PFSK-1 (cell line): ENCODE measurements at regions not wholly inside any gene's neighbourhood (a gene's known extent, or its start where the extent isn't known, plus 50 kb on each side); places are given as distances from the start of the nearest gene placed in this dataset.

Source experiments
- FOXP2 ChIP-seq: optimal IDR thresholded peaks from 2 replicates; pipeline ENCODE3; 2011; ENCODE audit warnings: borderline replicate concordance, control low read depth, inconsistent platforms; ENCODE audit not compliant: insufficient read depth; ENCODE audit errors: extremely low read length, extremely low read depth
- POLR2AphosphoS5 ChIP-seq: IDR thresholded peaks from 2 replicates; pipeline ENCODE4 v1.6.1; 2012; ENCODE audit warnings: low read depth, mild to moderate bottlenecking, control low read depth, low read length, moderate library complexity
- REST ChIP-seq, 2 experiments: IDR thresholded peaks; 2 replicates each; pipeline versions ENCODE4 v1.6.1 to v1.8.0; 2011 to 2012; ENCODE audit warnings: low read depth in 2 of 2, low read length in 2 of 2, control low read depth in 1 of 2, inconsistent platforms in 1 of 2, mild to moderate bottlenecking in 1 of 2, moderate library complexity in 1 of 2; ENCODE audit not compliant: insufficient read depth in 1 of 2
- SIN3A ChIP-seq: IDR thresholded peaks from 2 replicates; pipeline ENCODE4 v1.6.1; 2012; ENCODE audit warnings: mild to moderate bottlenecking, low read length, moderate library complexity, borderline replicate concordance; ENCODE audit not compliant: insufficient read depth
- TAF1 ChIP-seq: IDR thresholded peaks from 2 replicates; pipeline ENCODE4 v1.6.1; 2012; ENCODE audit warnings: low read length, control low read depth, borderline replicate concordance; ENCODE audit not compliant: insufficient read depth

- no peak for TF ChIP-seq POLR2AphosphoS5
- TF ChIP-seq TAF1 = no peak
- TF ChIP-seq FOXP2 = no peak
- TF ChIP-seq SIN3A = no peak
- TF ChIP-seq REST (IDR thresholded peaks at IDR 0.05; ENCODE audit: insufficient read depth in 1 of 2, low read depth in 2 of 2, low read length in 2 of 2) = no peak
These were observed 448.5 kb upstream of the RPS6KA3 start for GRCh38 chrX:20715176-20715575.

- TF ChIP-seq SIN3A (no peak), TAF1 (no peak), REST (IDR thresholded peaks at IDR 0.05; ENCODE audit: insufficient read depth in 1 of 2, low read depth in 2 of 2, low read length in 2 of 2) (no peak), FOXP2 (no peak), POLR2AphosphoS5 (no peak)
These were observed 446.1 kb upstream of the RPS6KA3 start for GRCh38 chrX:20712811-20713210.

GRCh38 chrX:20711366-20711765 is 444.7 kb upstream of the RPS6KA3 start:
- TF ChIP-seq SIN3A = no peak
- TF ChIP-seq FOXP2 = no peak
- TF ChIP-seq TAF1 = no peak
- TF ChIP-seq POLR2AphosphoS5 = no peak
- no peak for TF ChIP-seq REST (IDR thresholded peaks at IDR 0.05; ENCODE audit: insufficient read depth in 1 of 2, low read depth in 2 of 2, low read length in 2 of 2)

GRCh38 chrX:20693078-20693477 is 426.4 kb upstream of the RPS6KA3 start:
- no peak for TF ChIP-seq POLR2AphosphoS5
- TF ChIP-seq REST (IDR thresholded peaks at IDR 0.05; ENCODE audit: insufficient read depth in 1 of 2, low read depth in 2 of 2, low read length in 2 of 2) = no peak
- no peak for TF ChIP-seq FOXP2
- no peak for TF ChIP-seq TAF1

- no peak for TF ChIP-seq POLR2AphosphoS5
- TF ChIP-seq REST (IDR thresholded peaks at IDR 0.05; ENCODE audit: insufficient read depth in 1 of 2, low read depth in 2 of 2, low read length in 2 of 2) = no peak
- TF ChIP-seq FOXP2 = no peak
These were observed 419.5 kb upstream of the RPS6KA3 start for GRCh38 chrX:20686256-20686655.
